ENCODE measurements at regions not wholly inside any gene's neighbourhood (a gene's known extent, or its start where the extent isn't known, plus 50 kb on each side); places are given as distances from the start of the nearest gene placed in this dataset.

GRCh38 chr4:14879683-14880082 is 122.6 kb upstream of the CPEB2 start:
- H3K27ac ChIP-seq (ENCODE audit: low read depth, low read length) = no peak overlapping the region
- no peaks in the 10 kb centered on the region for H3K4me1 ChIP-seq (ENCODE audit: control insufficient read depth in 1 of 2, insufficient read depth in 2 of 2, low read length in 2 of 2)
- H3K36me3 ChIP-seq (ENCODE audit: control insufficient read depth in 1 of 2, insufficient read depth in 2 of 2, low read length in 2 of 2) = no peaks in the 10 kb centered on the region

GRCh38 chr4:14880805-14881204 is 121.5 kb upstream of the CPEB2 start:
- H3K4me3 ChIP-seq (ENCODE audit: low read depth in 1 of 2, low read length in 2 of 2) = no peak overlapping the region
- H3K9me3 ChIP-seq (ENCODE audit: control insufficient read depth in 1 of 2, low read length in 2 of 2) = no peaks in the 10 kb centered on the region
- no peaks in the 10 kb centered on the region for H3K27me3 ChIP-seq (ENCODE audit: control insufficient read depth in 1 of 2, insufficient read depth in 2 of 2, low read length in 2 of 2)
- H3K4me1 ChIP-seq (ENCODE audit: control insufficient read depth in 1 of 2, insufficient read depth in 2 of 2, low read length in 2 of 2) = no peaks in the 10 kb centered on the region
- no peak overlapping the region for H3K9ac ChIP-seq (ENCODE audit: low read depth in 1 of 2, low read length in 2 of 2)
- H3K36me3 ChIP-seq (ENCODE audit: control insufficient read depth in 1 of 2, insufficient read depth in 2 of 2, low read length in 2 of 2) = no peaks in the 10 kb centered on the region
- H3K27ac ChIP-seq (ENCODE audit: low read depth, low read length) = no peak overlapping the region

More at GRCh38 chr4:14879683-14880082, 122.6 kb upstream of the CPEB2 start:
- no peak overlapping the region for H3K4me3 ChIP-seq (ENCODE audit: low read depth in 1 of 2, low read length in 2 of 2)
- H3K27me3 ChIP-seq (ENCODE audit: control insufficient read depth in 1 of 2, insufficient read depth in 2 of 2, low read length in 2 of 2) = no peaks in the 10 kb centered on the region
- no peak overlapping the region for H3K9ac ChIP-seq (ENCODE audit: low read depth in 1 of 2, low read length in 2 of 2)
- no peaks in the 10 kb centered on the region for H3K9me3 ChIP-seq (ENCODE audit: control insufficient read depth in 1 of 2, low read length in 2 of 2)

GRCh38 chr4:14883166-14883565 is 119.1 kb upstream of the CPEB2 start:
- Histone ChIP-seq H3K9ac (ENCODE audit: low read depth in 1 of 2, low read length in 2 of 2) (no peak overlapping the region), H3K4me1 (ENCODE audit: control insufficient read depth in 1 of 2, insufficient read depth in 2 of 2, low read length in 2 of 2) (no peaks in the 10 kb centered on the region), H3K27me3 (ENCODE audit: control insufficient read depth in 1 of 2, insufficient read depth in 2 of 2, low read length in 2 of 2) (no peaks in the 10 kb centered on the region), H3K27ac (ENCODE audit: low read depth, low read length) (no peak overlapping the region), H3K36me3 (ENCODE audit: control insufficient read depth in 1 of 2, insufficient read depth in 2 of 2, low read length in 2 of 2) (no peaks in the 10 kb centered on the region), H3K4me3 (ENCODE audit: low read depth in 1 of 2, low read length in 2 of 2) (no peak overlapping the region), H3K9me3 (ENCODE audit: control insufficient read depth in 1 of 2, low read length in 2 of 2) (no peaks in the 10 kb centered on the region)

- Histone ChIP-seq H3K36me3 (ENCODE audit: control insufficient read depth in 1 of 2, insufficient read depth in 2 of 2, low read length in 2 of 2) (no peaks in the 10 kb centered on the region), H3K9me3 (ENCODE audit: control insufficient read depth in 1 of 2, low read length in 2 of 2) (no peaks in the 10 kb centered on the region), H3K4me1 (ENCODE audit: control insufficient read depth in 1 of 2, insufficient read depth in 2 of 2, low read length in 2 of 2) (no peaks in the 10 kb centered on the region), H3K27ac (ENCODE audit: low read depth, low read length) (no peak overlapping the region), H3K4me3 (ENCODE audit: low read depth in 1 of 2, low read length in 2 of 2) (no peak overlapping the region), H3K27me3 (ENCODE audit: control insufficient read depth in 1 of 2, insufficient read depth in 2 of 2, low read length in 2 of 2) (no peaks in the 10 kb centered on the region), H3K9ac (ENCODE audit: low read depth in 1 of 2, low read length in 2 of 2) (no peak overlapping the region)
These were observed 118.6 kb upstream of the CPEB2 start for GRCh38 chr4:14883661-14884060.

- Histone ChIP-seq H3K4me3 (ENCODE audit: low read depth in 1 of 2, low read length in 2 of 2) (no peak overlapping the region), H3K9ac (ENCODE audit: low read depth in 1 of 2, low read length in 2 of 2) (no peak overlapping the region), H3K36me3 (ENCODE audit: control insufficient read depth in 1 of 2, insufficient read depth in 2 of 2, low read length in 2 of 2) (no peaks in the 10 kb centered on the region), H3K27me3 (ENCODE audit: control insufficient read depth in 1 of 2, insufficient read depth in 2 of 2, low read length in 2 of 2) (no peaks in the 10 kb centered on the region), H3K9me3 (ENCODE audit: control insufficient read depth in 1 of 2, low read length in 2 of 2) (no peaks in the 10 kb centered on the region), H3K27ac (ENCODE audit: low read depth, low read length) (no peak overlapping the region), H3K4me1 (ENCODE audit: control insufficient read depth in 1 of 2, insufficient read depth in 2 of 2, low read length in 2 of 2) (no peaks in the 10 kb centered on the region)
These were observed 114.3 kb upstream of the CPEB2 start for GRCh38 chr4:14887842-14888433.

- H3K27me3 ChIP-seq (ENCODE audit: control insufficient read depth in 1 of 2, insufficient read depth in 2 of 2, low read length in 2 of 2) = no peaks in the 10 kb centered on the region
- no peaks in the 10 kb centered on the region for H3K36me3 ChIP-seq (ENCODE audit: control insufficient read depth in 1 of 2, insufficient read depth in 2 of 2, low read length in 2 of 2)
- no peaks in the 10 kb centered on the region for H3K4me1 ChIP-seq (ENCODE audit: control insufficient read depth in 1 of 2, insufficient read depth in 2 of 2, low read length in 2 of 2)
- H3K4me3 ChIP-seq (ENCODE audit: low read depth in 1 of 2, low read length in 2 of 2) = no peak overlapping the region
- H3K27ac ChIP-seq (ENCODE audit: low read depth, low read length) = no peak overlapping the region
- H3K9me3 ChIP-seq (ENCODE audit: control insufficient read depth in 1 of 2, low read length in 2 of 2) = no peaks in the 10 kb centered on the region
- H3K9ac ChIP-seq (ENCODE audit: low read depth in 1 of 2, low read length in 2 of 2) = no peak overlapping the region
These were observed 113.3 kb upstream of the CPEB2 start for GRCh38 chr4:14888790-14889572.

- H3K27ac ChIP-seq (ENCODE audit: low read depth, low read length) = no peak overlapping the region
- H3K9me3 ChIP-seq (ENCODE audit: control insufficient read depth in 1 of 2, low read length in 2 of 2) = no peaks in the 10 kb centered on the region
- H3K9ac ChIP-seq (ENCODE audit: low read depth in 1 of 2, low read length in 2 of 2) = no peak overlapping the region
- H3K27me3 ChIP-seq (ENCODE audit: control insufficient read depth in 1 of 2, insufficient read depth in 2 of 2, low read length in 2 of 2) = no peaks in the 10 kb centered on the region
- no peak overlapping the region for H3K4me3 ChIP-seq (ENCODE audit: low read depth in 1 of 2, low read length in 2 of 2)
- no peaks in the 10 kb centered on the region for H3K4me1 ChIP-seq (ENCODE audit: control insufficient read depth in 1 of 2, insufficient read depth in 2 of 2, low read length in 2 of 2)
- H3K36me3 ChIP-seq (ENCODE audit: control insufficient read depth in 1 of 2, insufficient read depth in 2 of 2, low read length in 2 of 2) = no peaks in the 10 kb centered on the region
These were observed 109.7 kb upstream of the CPEB2 start for GRCh38 chr4:14892563-14892962.

GRCh38 chr4:14893713-14894112 is 108.6 kb upstream of the CPEB2 start:
- H3K9me3 ChIP-seq (ENCODE audit: control insufficient read depth in 1 of 2, low read length in 2 of 2) = no peaks in the 10 kb centered on the region
- H3K27me3 ChIP-seq (ENCODE audit: control insufficient read depth in 1 of 2, insufficient read depth in 2 of 2, low read length in 2 of 2) = peaks cover 0 to 2% of the 10 kb centered on the region in 2 donors
- no peak overlapping the region for H3K27ac ChIP-seq (ENCODE audit: low read depth, low read length)
- no peak overlapping the region for H3K4me3 ChIP-seq (ENCODE audit: low read depth in 1 of 2, low read length in 2 of 2)
- no peaks in the 10 kb centered on the region for H3K4me1 ChIP-seq (ENCODE audit: control insufficient read depth in 1 of 2, insufficient read depth in 2 of 2, low read length in 2 of 2)
- no peaks in the 10 kb centered on the region for H3K36me3 ChIP-seq (ENCODE audit: control insufficient read depth in 1 of 2, insufficient read depth in 2 of 2, low read length in 2 of 2)
- H3K9ac ChIP-seq (ENCODE audit: low read depth in 1 of 2, low read length in 2 of 2) = no peak overlapping the region

GRCh38 chr4:14894392-14895292 is 107.6 kb upstream of the CPEB2 start:
- Histone ChIP-seq H3K9me3 (ENCODE audit: control insufficient read depth in 1 of 2, low read length in 2 of 2) (no peaks in the 10 kb centered on the region), H3K36me3 (ENCODE audit: control insufficient read depth in 1 of 2, insufficient read depth in 2 of 2, low read length in 2 of 2) (no peaks in the 10 kb centered on the region), H3K27me3 (ENCODE audit: control insufficient read depth in 1 of 2, insufficient read depth in 2 of 2, low read length in 2 of 2) (peaks cover 0 to 2% of the 10 kb centered on the region in 2 donors), H3K4me3 (ENCODE audit: low read depth in 1 of 2, low read length in 2 of 2) (no peak overlapping the region), H3K27ac (ENCODE audit: low read depth, low read length) (no peak overlapping the region), H3K4me1 (ENCODE audit: control insufficient read depth in 1 of 2, insufficient read depth in 2 of 2, low read length in 2 of 2) (no peaks in the 10 kb centered on the region), H3K9ac (ENCODE audit: low read depth in 1 of 2, low read length in 2 of 2) (no peak overlapping the region)

- Histone ChIP-seq H3K27me3 (ENCODE audit: control insufficient read depth in 1 of 2, insufficient read depth in 2 of 2, low read length in 2 of 2) (peaks cover 0 to 2% of the 10 kb centered on the region in 2 donors), H3K4me1 (ENCODE audit: control insufficient read depth in 1 of 2, insufficient read depth in 2 of 2, low read length in 2 of 2) (no peaks in the 10 kb centered on the region), H3K36me3 (ENCODE audit: control insufficient read depth in 1 of 2, insufficient read depth in 2 of 2, low read length in 2 of 2) (no peaks in the 10 kb centered on the region), H3K9ac (ENCODE audit: low read depth in 1 of 2, low read length in 2 of 2) (no peak overlapping the region), H3K9me3 (ENCODE audit: control insufficient read depth in 1 of 2, low read length in 2 of 2) (no peaks in the 10 kb centered on the region), H3K4me3 (ENCODE audit: low read depth in 1 of 2, low read length in 2 of 2) (no peak overlapping the region), H3K27ac (ENCODE audit: low read depth, low read length) (no peak overlapping the region)
These were observed 105.6 kb upstream of the CPEB2 start for GRCh38 chr4:14896656-14897175.

Measured in duodenal mucosa (tissue), 2 donors.